Liver (tissue), 3 donors: ENCODE measurements at regions not wholly inside any gene's neighbourhood (a gene's known extent, or its start where the extent isn't known, plus 50 kb on each side); places are given as distances from the start of the nearest gene placed in this dataset.

ENCODE experiments used
- EGR1 ChIP-seq, 2 donors: IDR thresholded peaks; 2 replicates each; pipeline ENCODE4 v1.6.1; 2016 to 2018; ENCODE audit warnings: antibody characterized with exemption in 2 of 2, low read depth in 2 of 2
- FOXA1 ChIP-seq: IDR thresholded peaks from 2 replicates; pipeline ENCODE4 v1.6.1; 2016; ENCODE audit warnings: antibody characterized with exemption
- GABPA ChIP-seq, 2 donors: IDR thresholded peaks in 1 of 2; conservative IDR thresholded peaks in 1 of 2; 2 replicates each; pipeline ENCODE4 v1.6.1; 2016; ENCODE audit warnings: antibody characterized with exemption in 2 of 2, mild to moderate bottlenecking in 1 of 2, moderate library complexity in 1 of 2
- HNF4G ChIP-seq: IDR thresholded peaks from 2 replicates; pipeline ENCODE4 v1.6.1; 2016; ENCODE audit warnings: antibody characterized with exemption
- SP1 ChIP-seq: IDR thresholded peaks from 2 replicates; pipeline ENCODE4 v1.6.1; 2018; ENCODE audit warnings: antibody characterized with exemption, mild to moderate bottlenecking
- TAF1 ChIP-seq: conservative IDR thresholded peaks from 2 replicates; pipeline ENCODE4 v1.6.1; 2016; ENCODE audit warnings: antibody characterized with exemption, mild to moderate bottlenecking
- YY1 ChIP-seq: IDR thresholded peaks from 2 replicates; pipeline ENCODE4 v1.6.1; 2016; ENCODE audit warnings: antibody characterized with exemption, mild to moderate bottlenecking
- TF ChIP-seq, protein P1 (sequence below): fragments of 150-350 bp; IDR thresholded peaks from 2 replicates; pipeline ENCODE4 v1.5.1; 2017; ENCODE audit warnings: improper control_type of control experiment, low read depth, low read length; ENCODE audit not compliant: missing input control
- TF ChIP-seq, protein P2 (sequence below): IDR thresholded peaks from 2 replicates; pipeline ENCODE4 v1.6.1; 2016; ENCODE audit warnings: antibody characterized with exemption
- TF ChIP-seq, protein P3 (sequence below): IDR thresholded peaks from 2 replicates; pipeline ENCODE4 v1.6.1; 2016; ENCODE audit warnings: antibody characterized with exemption
- TF ChIP-seq, protein P4 (sequence below): IDR thresholded peaks from 2 replicates; pipeline ENCODE4 v1.6.1; 2016; ENCODE audit warnings: antibody characterized with exemption
- TF ChIP-seq, protein P5 (sequence below): IDR thresholded peaks from 2 replicates; pipeline ENCODE4 v1.6.1; 2016; ENCODE audit warnings: antibody characterized with exemption, mild to moderate bottlenecking
- donor health status: healthy.
- donor health status: healthy.

DNA sequence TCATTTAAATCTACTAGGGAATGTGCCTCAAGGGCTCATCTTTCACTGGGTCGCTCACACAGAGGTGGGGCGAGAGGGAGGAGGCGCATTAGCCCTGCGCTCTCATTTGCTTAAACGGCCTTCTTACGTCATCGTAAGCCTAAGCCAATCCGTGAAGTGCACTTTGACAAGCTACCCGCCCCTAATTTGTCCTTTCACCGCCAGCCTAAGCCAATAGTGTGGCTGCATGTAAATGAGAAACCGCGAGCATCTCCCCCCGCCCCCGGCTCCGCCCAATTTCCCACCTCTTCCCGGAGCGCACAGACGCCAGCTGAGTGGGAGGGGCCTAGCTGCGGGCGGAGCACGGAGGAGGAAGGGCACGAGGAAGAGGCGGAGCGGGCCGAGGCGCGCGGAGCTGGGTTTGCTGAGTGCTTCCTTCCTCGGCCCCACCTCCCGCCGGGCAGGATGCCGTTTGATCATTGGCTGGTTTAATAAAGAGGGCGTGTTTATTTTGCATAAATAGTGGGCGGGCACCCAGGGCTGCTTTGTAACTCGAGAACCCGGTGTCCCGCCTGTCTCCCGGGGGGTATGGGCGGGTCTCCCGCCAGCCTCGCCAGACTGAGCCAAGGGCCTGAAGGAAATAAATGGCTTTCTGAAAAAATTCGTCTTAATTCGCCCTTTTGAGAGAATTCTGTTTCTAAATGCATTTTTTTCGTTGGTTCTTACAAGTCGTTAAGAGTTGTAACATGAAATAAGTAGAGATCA, 289.6 kb upstream of the NFE2L3 start:
- TF ChIP-seq, protein P1, sequence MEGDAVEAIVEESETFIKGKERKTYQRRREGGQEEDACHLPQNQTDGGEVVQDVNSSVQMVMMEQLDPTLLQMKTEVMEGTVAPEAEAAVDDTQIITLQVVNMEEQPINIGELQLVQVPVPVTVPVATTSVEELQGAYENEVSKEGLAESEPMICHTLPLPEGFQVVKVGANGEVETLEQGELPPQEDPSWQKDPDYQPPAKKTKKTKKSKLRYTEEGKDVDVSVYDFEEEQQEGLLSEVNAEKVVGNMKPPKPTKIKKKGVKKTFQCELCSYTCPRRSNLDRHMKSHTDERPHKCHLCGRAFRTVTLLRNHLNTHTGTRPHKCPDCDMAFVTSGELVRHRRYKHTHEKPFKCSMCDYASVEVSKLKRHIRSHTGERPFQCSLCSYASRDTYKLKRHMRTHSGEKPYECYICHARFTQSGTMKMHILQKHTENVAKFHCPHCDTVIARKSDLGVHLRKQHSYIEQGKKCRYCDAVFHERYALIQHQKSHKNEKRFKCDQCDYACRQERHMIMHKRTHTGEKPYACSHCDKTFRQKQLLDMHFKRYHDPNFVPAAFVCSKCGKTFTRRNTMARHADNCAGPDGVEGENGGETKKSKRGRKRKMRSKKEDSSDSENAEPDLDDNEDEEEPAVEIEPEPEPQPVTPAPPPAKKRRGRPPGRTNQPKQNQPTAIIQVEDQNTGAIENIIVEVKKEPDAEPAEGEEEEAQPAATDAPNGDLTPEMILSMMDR: no peak
- TF ChIP-seq EGR1 (IDR thresholded peaks at IDR 0.05; ENCODE audit: low read depth in 2 of 2) (no peak), FOXA1 (no peak), SP1 (no peak), TAF1 (no peak), YY1 (no peak), HNF4G (no peak), GABPA (IDR thresholded peaks at IDR 0.05 in 1 of 2, conservative IDR thresholded peaks at IDR 0.05 in 1 of 2) (no peak)
- TF ChIP-seq, protein P2, sequence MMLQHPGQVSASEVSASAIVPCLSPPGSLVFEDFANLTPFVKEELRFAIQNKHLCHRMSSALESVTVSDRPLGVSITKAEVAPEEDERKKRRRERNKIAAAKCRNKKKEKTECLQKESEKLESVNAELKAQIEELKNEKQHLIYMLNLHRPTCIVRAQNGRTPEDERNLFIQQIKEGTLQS: no peak
- TF ChIP-seq, protein P3, sequence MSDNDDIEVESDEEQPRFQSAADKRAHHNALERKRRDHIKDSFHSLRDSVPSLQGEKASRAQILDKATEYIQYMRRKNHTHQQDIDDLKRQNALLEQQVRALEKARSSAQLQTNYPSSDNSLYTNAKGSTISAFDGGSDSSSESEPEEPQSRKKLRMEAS: no peak
- TF ChIP-seq, protein P4, sequence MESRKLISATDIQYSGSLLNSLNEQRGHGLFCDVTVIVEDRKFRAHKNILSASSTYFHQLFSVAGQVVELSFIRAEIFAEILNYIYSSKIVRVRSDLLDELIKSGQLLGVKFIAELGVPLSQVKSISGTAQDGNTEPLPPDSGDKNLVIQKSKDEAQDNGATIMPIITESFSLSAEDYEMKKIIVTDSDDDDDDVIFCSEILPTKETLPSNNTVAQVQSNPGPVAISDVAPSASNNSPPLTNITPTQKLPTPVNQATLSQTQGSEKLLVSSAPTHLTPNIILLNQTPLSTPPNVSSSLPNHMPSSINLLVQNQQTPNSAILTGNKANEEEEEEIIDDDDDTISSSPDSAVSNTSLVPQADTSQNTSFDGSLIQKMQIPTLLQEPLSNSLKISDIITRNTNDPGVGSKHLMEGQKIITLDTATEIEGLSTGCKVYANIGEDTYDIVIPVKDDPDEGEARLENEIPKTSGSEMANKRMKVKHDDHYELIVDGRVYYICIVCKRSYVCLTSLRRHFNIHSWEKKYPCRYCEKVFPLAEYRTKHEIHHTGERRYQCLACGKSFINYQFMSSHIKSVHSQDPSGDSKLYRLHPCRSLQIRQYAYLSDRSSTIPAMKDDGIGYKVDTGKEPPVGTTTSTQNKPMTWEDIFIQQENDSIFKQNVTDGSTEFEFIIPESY: no peak
- TF ChIP-seq, protein P5, sequence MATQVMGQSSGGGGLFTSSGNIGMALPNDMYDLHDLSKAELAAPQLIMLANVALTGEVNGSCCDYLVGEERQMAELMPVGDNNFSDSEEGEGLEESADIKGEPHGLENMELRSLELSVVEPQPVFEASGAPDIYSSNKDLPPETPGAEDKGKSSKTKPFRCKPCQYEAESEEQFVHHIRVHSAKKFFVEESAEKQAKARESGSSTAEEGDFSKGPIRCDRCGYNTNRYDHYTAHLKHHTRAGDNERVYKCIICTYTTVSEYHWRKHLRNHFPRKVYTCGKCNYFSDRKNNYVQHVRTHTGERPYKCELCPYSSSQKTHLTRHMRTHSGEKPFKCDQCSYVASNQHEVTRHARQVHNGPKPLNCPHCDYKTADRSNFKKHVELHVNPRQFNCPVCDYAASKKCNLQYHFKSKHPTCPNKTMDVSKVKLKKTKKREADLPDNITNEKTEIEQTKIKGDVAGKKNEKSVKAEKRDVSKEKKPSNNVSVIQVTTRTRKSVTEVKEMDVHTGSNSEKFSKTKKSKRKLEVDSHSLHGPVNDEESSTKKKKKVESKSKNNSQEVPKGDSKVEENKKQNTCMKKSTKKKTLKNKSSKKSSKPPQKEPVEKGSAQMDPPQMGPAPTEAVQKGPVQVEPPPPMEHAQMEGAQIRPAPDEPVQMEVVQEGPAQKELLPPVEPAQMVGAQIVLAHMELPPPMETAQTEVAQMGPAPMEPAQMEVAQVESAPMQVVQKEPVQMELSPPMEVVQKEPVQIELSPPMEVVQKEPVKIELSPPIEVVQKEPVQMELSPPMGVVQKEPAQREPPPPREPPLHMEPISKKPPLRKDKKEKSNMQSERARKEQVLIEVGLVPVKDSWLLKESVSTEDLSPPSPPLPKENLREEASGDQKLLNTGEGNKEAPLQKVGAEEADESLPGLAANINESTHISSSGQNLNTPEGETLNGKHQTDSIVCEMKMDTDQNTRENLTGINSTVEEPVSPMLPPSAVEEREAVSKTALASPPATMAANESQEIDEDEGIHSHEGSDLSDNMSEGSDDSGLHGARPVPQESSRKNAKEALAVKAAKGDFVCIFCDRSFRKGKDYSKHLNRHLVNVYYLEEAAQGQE: no peak
